ENCODE measurements at regions not wholly inside any gene's neighbourhood (a gene's known extent, or its start where the extent isn't known, plus 50 kb on each side); places are given as distances from the start of the nearest gene placed in this dataset.

DNA sequence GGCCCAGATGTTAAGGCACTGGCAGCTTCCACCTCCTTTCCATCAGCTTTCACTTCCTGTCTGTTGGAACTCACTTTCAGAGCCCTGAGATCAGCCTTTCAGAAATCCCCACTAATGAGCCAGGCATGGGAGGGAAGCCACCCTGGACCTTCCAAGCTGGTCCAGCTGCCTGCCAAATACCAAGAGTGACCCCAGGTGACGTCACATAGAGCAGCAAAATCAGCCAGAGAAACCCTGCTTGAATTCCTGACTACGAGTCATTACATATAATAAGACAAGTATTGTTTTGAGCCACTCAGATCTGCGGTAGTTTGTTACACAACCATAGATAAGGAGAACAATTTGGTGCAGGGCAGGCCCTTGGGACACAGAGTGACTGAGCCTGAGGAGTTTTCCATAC lies 556.0 kb upstream of the JAG1 start:
- peak; percentile 96 for DNase-seq

DNA sequence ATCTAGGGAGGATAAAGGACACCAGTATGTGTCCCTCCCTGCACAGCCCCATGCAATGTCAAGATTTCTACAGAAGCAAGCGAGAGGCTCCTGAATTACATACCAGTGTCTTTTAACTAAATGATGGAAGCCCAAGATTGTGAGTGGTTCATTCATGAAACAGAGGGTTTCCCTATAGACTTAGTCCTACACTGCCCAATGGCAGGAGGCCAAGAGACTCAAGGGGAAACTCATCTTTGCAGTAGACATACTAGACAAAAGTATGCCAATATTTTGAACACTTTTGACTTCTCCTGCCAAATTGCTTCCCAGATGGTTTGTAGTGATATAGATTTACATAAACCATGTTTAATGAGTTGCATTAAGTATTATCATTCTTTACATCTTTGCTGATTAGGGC lies 557.2 kb upstream of the JAG1 start:
- DNase-seq: no peak

DNA sequence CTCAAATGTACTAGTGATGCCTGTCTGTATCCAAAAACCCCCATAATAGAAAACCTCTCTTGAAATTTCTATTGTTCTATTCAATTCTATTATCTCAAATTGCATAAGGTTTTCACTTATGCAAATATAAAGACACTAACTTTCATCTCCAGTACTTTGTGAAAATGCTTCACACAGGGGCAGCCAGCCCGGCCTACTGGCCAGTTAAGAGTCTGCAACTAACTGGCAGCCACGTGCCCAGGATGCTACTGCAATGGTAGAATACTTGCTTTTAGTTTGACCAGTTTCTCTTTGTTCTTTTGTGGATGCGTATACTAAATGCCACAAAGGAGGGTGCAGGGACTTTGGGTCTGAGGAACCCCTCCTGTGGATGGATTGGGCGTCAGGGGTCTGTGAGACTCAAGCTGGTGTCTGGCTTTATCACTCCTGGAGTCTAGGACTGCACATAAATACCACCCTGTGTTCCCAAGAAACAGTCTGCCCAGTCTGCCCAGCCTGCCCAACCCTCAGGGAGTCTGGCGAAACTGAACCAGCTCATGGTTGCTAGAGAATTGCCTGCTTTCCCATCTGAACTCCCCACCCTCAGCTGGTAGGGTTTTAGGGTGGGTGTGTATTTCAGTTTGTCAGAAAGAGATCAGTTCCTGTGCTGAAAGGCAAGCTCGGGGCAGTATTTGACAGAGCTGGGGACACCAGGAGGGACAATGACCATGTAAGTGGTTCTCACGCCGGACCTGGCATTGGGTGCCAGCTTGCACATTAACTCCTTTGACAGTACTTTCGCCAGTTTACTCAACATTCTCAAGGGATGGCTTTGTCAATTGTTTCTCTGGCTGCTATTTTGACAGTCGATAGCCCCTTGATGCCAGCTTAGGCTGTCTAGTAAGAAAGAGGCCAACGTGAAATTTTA lies 558.2 kb upstream of the JAG1 start:
- DNase-seq: no peak

DNA sequence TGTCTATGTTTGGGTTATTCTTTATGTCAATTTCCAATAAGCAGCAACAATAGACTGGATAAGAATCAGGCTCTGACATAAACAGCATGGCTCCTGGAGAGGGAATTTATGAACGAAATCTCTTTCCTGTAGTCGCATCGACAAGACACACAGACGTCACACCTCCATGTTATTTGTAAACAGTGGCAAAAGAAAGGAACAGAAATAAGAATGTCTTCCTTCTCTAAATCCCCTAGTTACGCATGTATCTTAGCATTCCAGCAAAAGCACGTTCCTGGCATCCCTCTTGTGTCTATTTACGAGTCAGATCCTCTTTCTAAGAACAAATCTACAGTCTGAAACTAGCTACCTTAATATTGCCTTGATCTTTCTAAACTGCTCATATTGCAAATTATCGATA lies 559.1 kb upstream of the JAG1 start:
- DNase-seq: no peak

DNA sequence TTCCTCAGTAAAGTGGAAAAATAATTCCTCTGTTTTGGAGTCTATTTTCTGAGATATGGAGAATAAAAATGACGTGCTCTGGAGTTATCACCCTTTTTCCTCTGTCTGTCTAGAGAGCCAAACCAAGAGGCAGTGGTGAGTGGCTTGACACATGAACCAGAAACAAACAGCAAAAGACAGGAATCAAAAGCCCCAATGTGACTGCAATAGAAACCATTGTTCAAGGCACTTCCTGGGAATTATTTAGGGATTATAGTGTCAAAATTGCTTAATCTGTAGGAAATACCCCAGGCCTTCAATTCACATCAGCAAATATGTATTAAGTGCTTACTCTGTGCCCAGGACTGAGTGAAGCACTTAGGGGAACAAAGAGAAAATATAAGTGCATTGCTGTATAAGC lies 560.4 kb upstream of the JAG1 start:
- DNase-seq: no peak

DNA sequence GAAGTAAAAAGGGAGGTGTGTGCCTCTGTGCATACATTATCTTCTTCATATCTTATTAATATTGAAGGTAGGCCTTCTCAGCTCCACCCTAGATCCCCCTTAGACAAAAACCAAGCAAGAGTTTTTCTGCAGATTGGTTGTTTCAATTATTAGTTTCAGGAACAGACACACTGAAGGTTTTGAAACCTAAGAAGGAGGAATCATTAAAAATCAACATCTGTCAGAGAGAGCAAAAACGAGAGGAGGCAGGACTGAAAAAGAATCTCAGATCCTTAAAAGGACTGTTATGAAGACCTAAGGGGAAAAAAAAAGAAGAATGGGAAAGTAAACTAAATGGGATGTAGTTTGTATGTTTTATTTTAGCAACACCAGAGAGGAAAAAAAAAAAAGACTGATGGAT lies 560.8 kb upstream of the JAG1 start:
- no peak for DNase-seq

DNA sequence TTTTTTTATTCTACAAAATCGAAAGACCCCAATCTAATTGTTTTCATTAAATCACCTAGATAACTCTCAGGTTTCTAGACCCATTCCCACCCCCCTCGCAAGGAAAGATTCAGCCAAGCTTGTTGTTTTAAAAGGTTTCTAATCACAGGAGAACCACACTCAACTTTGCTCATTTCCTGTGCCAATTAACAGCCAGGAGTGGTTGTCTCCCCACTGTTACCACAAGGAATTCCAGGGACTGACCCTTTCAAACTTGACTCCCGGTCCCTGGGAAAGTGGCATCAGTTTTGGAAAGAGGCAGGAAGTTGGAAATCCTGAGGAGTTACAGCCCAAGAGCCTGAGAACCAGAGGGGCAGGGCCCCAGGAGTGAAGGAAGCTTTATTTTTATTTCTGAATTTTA lies 561.3 kb upstream of the JAG1 start:
- DNase-seq: peak; percentile 93

DNA sequence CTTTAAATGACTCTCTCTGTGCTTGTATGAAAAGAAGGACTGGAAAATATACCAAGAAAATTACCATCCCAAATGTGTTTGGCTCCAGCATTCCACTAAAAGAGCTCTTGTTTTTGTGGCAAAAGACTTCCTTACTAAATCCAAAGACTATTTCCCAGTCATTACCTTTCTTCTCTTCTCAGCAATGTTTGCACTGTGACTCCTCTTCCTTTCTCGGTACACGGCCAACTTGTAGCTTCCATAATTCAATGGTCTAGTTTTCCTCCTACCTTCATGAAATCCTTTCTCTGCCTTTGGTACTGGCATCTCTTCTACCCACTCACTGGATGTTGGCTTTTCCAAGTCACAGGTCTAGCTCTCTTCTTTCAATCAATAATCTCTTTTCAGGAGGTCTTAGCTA lies 568.5 kb upstream of the JAG1 start:
- no peak for DNase-seq

DNA sequence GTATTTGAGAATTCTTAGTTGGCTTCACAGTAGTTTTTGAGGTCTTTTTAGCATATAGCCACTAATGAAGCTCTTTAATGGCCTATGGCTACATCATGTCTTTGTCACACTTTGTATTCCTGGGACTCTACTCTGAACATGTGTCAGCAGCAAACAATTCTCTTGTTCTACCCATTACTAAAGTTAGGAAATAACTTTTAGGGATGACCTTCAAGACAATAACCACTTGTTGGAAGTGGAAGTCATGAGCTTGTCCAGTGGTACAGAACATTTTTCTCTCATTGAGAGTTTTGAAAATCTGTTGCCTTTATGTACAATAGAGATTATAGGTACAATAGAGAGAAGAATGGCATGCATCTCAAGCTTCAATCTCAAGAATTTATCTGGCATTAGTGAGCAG lies 571.6 kb upstream of the JAG1 start:
- no peak for DNase-seq

DNA sequence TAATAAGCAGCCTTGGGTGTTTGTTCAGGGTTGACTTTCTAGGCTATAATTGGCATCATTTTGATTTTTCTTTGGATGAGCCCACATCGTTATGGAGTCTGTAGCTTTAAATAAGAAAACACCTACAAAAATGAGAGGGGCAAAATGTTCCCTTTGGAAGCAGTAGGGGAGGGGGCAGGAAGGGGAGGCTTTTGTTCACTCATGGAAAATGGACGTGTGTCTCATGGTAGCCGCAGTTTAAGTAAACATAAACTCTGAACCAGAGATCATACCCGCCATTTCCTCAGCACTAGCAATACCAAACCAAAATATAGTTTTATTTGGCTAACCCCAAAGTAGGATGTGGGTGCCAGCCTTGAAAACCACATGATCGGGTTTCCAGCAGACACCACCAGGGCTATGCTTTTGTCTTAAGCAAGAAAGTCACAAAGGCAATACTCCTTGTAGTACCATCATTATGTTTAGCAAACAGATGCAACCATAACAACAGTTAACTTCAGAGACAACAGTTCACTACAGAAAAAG lies 572.5 kb upstream of the JAG1 start:
- no peak for DNase-seq

DNA sequence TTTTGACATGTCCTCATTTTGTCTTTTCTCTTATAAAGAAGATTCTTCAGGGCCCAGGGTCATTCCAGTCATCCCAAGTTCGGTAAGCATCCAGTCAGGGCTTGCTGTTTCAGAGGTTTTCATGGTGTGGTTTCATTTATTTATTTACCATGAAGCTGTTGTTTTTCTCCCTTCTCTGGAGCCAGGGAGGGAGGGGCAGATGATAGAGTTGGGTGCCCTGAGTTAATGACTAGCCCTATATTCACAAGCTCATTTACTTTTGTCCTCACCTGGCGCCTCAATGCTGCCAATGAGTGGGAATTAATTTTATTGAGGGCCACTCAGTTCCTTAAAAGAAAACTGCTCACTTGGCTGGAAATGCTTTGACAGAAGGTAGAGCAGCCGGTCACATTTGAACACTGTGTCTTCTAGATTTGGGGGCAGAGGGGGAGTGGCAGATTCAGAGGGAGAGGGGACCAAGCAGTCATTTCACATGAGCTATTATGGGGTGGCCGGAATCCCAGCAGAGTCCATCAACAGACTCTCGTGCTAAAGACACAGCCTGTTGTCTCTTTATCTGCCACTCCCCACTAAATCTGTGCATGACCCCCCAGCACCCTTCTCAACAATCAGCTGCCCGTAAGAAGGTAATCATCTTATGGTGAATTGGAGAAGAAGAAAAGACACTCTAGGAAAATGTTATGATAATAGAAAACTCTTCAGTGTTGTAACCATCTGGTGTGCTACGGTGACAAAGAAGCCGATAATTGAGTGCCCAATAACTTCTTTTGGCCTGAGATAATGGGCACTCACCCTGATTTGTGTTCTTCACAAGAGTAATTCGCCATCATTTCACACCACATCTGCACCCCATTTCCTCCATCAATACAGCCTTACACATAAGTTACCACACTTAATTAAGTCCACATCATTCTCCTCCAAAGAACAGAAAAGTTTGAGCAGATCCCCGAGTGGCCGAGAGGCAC lies 573.5 kb upstream of the JAG1 start:
- no peak for DNase-seq

DNA sequence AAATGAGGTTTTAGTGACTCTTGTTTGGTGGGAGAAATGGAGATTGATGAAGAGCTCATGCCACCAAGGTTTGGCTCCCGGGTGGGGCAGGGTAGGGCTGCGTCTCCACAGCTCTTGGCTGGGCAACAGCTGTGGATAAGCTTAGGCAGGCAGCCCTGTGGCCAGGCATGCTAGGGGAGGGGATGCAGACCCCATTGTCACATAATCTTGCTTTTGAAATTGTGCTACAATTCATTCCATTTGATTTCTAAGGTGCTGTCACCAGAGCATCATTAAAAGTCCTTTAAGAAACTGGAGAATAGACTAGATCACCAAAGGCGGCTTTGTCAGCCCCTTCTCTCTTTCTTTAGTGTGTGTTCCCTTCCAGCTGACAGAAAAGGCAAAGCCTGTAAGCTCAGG lies 574.2 kb upstream of the JAG1 start:
- DNase-seq: no peak

DNA sequence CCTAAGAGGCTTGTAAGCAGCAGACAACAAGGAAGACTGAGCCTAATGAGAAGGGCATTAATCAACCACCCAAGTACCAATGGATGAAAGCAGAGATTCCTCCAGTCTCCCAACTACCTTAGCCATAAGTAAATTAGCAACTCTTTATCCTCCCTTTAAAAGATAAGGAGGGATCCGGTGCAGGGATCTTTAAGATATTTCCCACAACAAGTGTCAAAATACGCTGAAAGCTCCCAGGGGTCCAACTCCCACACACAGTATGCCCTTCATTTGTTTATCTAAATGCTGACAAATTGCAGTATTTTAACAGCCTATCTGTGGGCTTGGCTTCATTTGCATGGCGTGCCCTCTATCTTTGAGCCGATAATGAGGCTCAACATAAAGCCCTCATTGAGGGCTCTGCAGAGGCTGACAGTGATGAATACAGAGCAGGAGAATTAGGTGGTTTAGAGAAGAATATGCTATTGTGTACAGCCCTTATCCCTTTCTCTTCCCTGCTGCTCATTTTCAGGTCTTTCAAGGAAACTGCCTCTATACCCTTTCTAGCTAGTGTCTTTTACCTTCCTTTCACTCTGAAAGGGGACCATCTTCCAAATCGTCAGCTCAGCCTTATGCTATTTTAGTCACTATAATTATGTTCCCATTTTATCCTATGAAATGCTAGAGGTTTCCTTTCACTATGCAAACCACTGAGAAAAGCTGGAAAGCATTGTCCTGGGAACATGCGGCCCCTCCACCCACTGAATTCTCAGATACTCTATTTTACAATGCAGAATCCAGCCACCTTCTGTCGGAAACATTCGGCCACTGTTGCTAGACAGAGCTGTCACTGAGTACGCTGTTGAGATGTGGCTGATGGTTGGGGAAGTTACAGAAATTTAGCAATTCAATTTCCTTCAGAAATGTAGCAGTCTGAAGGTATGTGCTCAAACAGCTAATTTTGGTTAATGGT lies 575.2 kb upstream of the JAG1 start:
- peak; percentile 85 for DNase-seq

DNA sequence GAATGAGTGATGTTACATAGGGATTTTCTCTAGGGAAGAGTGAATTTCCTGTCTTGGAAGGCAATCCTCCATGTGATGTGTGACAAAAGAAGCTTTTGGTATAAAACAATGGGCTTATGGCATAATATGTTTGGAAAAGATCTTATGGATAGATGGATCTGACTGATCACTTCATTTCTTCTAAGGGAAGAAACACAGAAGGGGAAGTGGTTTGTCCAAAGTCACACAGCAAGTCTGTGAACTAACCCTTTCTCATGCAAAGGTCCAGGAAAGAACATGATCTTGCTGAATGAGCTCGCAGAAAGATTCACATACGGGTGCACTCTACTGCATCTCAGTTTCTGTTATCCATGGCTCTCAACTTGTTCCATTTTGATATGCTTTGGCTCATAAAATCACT lies 575.9 kb upstream of the JAG1 start:
- no peak for DNase-seq

DNA sequence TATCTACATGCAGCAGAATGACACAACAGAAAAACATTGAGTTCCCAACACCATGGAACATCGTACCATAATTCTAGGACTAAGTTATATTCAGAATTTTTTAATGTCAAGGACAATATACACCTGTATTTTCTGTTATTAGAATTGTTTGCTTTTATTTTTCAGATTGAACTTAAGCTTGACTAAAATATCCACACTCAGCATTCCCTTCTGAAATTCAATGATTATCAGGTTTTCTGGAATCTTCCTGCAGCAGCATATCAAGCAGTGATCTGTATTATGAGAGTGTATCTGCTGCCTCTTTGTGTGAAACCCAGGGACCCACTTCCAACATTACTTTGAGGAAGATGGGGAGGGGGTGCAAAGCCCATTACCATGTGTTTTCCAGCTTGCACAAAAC lies 578.6 kb upstream of the JAG1 start:
- DNase-seq: no peak

DNA sequence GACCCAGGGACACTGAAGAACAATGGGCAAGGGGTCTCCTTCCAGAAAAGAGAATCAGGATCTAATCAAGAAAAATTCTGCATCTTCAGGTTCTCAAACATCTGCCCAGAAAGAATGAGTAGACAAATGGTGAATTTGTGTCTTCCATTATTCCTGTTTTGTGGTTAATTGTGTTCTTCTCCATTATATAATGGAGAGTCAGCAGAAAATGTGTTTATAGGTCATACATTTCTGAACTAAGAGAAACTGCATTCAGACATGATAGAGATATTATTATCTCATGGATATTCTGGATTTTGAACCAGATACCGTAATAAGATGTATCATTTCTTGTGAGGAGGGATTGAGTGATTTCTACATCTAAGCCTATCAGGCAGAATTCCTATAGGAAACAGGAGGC lies 581.7 kb upstream of the JAG1 start:
- DNase-seq: no peak

DNA sequence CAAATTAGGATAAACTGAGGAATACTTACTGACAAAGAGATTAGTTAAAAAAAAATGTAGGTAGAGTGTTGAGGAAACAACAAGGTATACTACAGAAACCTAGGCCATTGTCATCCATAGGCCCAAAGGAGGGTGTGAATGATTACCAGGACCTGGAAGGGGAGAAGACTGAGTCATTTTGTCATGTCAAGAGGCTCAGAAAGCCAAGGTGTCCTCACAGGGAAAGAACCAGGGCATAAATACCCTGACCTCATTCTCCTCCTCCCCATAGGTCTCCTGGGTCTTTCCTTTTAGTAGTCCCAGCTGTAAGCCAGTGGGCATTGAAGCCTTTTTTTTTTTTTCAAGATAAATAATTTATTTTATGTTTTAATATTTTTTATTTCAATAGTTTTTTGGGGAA lies 582.1 kb upstream of the JAG1 start:
- no peak for DNase-seq

DNA sequence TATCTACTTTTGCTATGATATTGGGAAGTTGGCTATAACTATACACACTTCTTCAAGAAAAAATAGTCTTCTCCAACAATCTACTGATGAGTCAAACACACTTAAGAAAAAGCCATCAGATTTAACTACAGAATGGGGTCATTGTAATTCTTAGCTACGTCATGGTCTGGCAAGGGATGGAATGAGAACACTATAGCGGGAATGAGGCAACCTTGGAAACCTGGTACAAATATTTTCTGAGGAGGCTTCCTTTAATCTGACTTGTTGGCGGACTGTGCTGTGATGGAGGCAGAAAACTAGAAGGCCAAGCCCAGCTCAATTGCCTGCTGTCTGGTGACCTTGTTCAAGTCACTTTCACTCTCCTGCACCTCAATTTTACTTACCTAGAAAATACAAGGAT lies 586.8 kb upstream of the JAG1 start:
- DNase-seq: no peak

DNA sequence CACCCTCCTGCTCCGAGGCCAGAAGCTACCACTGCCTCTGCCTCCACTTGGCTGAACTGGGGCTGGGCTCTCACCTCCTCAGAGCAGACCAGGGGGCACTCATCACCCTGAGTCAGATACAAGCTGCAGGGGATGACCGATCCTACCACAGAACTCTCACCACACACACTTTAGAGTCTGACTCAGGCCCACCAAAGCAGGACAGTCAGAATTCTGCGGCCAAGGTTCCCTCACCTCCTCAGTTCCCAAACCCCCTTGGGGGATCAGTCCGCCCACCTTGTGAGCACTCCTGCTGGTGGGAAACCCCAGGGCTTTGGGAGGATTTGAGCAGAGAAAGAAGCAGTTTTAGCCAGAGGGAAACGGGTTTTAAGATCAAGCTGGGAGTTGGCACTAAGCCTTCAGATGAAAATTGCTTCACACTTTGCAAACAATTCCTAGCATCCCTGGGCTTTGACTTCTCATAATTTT lies 587.8 kb upstream of the JAG1 start:
- peak; percentile 71 for DNase-seq

DNA sequence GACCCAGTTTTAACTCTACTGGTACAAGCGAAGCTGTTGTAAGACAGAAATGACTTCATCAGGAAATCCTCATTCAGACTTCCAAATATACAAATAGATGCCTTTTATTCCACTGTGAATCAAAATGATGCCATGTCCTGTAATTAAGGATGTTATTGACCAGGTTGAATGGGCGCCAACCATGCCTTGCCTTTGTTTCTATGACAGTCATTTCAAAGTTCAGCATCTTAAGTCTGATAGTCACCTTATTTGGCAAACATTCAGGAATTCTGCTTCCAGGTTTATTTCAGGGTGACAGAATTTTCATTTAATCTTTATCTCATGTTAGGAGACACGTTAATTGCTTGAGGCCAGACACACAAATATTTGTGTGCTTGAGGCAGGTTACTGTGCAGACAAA lies 592.8 kb upstream of the JAG1 start:
- no peak for DNase-seq

DNA sequence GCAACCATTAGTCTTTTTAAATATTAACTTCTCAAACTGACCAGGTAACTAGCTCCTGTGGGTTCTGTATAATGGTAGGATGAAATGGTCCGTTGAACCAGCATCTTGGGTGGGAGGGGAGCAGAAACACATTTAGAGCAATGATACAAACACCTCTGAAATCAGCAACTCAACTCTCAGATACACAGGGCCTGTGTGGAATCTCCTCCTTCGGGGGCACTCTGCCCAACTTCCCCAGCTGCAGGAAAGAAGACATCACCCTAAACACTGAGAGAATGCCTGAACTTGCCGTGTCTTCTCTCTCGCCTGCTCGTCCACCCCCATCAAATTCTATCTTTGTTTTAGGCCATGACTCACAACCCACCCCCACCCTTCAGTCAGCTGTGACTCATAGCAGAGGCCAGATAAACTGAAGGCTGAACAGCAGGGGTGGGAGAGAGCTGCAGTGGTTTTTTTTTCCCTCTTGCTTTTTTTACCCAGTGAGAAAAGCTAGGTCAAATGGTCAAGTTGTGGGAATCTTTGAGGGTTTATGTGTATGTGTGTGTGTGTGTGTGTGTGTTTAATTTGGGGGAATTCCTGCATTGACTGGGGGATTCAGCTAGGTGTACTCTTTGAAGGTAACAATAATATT lies 593.4 kb upstream of the JAG1 start:
- DNase-seq: peak; percentile 97

DNA sequence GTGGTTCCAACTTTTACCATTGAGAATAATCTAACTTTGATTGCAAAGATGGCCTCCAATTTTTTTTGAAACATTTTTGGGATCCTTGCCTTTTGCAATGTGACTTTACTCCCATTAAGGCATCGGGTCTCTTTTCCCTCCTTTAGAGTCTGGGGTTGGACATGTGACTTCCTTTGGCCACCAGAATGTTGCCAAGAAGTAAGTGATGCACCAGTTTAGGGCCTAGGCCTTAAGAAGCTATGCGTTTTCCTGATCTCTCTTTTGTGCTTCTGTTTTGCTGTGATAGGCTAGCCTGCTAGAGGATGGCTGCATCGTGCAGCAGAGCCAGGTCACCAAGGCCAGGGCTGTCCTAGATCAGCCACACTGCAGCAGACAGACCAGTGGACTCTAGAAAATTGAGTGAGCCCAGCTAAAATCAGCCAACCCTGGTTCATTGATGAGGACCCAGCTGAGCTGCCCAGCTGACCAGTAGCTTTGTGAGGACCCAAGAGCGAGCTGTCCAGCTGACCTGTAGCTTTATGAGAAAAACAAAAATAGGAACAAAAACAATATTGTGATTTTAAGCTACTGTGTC lies 594.0 kb upstream of the JAG1 start:
- DNase-seq: peak; percentile 52
